Activated CD8-positive, alpha-beta memory T cell treated with anti-CD3 and anti-CD28 coated beads, Interleukin-2, amount 10 ng/mL, durations not matched to agents 7 days and 5 days (primary cell): ENCODE measurements at regions not wholly inside any gene's neighbourhood (a gene's known extent, or its start where the extent isn't known, plus 50 kb on each side); places are given as distances from the start of the nearest gene placed in this dataset.

Experiments
- ATAC-seq: fragments of 150-1000 bp; cut with Tn5 transposase; one replicate; pipeline ENCODE4 v1.10.0; 2021; ENCODE audit warnings: moderate library complexity
- CTCF ChIA-PET: fragments of 350-600 bp; sonication (Branson Sonifier 250); formaldehyde crosslinking; loops from one replicate; lab custom pipeline; 2021; ENCODE audit warnings: antibody characterized with exemption; lab: Charles Lee
- DNase-seq: peaks from one replicate; pipeline ENCODE4 v3.0.0-alpha.2; 2020
- H3K27ac Mint-ChIP-seq: one replicate; pipeline ENCODE4 v1.8.0; 2021; ENCODE audit warnings: mild to moderate bottlenecking, mixed read lengths
- H3K27me3 Mint-ChIP-seq: one replicate; pipeline ENCODE4 v1.8.0; 2021; ENCODE audit warnings: mixed read lengths
- H3K36me3 Mint-ChIP-seq: one replicate; pipeline ENCODE4 v1.8.0; 2021; ENCODE audit warnings: mild to moderate bottlenecking, mixed read lengths
- H3K4me1 Mint-ChIP-seq: one replicate; pipeline ENCODE4 v1.8.0; 2021; ENCODE audit warnings: mixed read lengths
- H3K4me3 Mint-ChIP-seq: one replicate; pipeline ENCODE4 v1.8.0; 2021; ENCODE audit warnings: mild to moderate bottlenecking, moderate library complexity, mixed read lengths
- H3K9me3 Mint-ChIP-seq: one replicate; pipeline ENCODE4 v1.8.0; 2022; ENCODE audit warnings: low read depth, mixed read lengths

GRCh38 chr9:88691091-88691490 is 156.1 kb downstream of the NXNL2 start:
- CTCF ChIA-PET, result no interaction called here
- DNase-seq, result no peak
- H3K27ac Mint-ChIP-seq, result no peak overlapping the region

GRCh38 chr9:88691811-88692210 is 156.8 kb downstream of the NXNL2 start:
- Mint-ChIP-seq H3K36me3 (no peaks in the 10 kb centered on the region), H3K9me3 (peaks cover 2% of the 10 kb centered on the region), H3K27ac (no peak overlapping the region), H3K27me3 (peaks cover 4% of the 10 kb centered on the region), H3K4me3 (no peak overlapping the region), H3K4me1 (no peaks in the 10 kb centered on the region)
- no peak for DNase-seq
- CTCF ChIA-PET, result no interaction called here
- no peak for ATAC-seq

More at GRCh38 chr9:88691091-88691490, 156.1 kb downstream of the NXNL2 start:
- peaks cover 4% of the 10 kb centered on the region for H3K27me3 Mint-ChIP-seq
- no peak overlapping the region for H3K4me3 Mint-ChIP-seq
- no peak for ATAC-seq
- no peaks in the 10 kb centered on the region for H3K36me3 Mint-ChIP-seq
- H3K9me3 Mint-ChIP-seq, result peaks cover 2% of the 10 kb centered on the region
- no peaks in the 10 kb centered on the region for H3K4me1 Mint-ChIP-seq

GRCh38 chr9:88692827-88693226 is 157.8 kb downstream of the NXNL2 start:
- peaks cover 2% of the 10 kb centered on the region for H3K9me3 Mint-ChIP-seq
- H3K4me1 Mint-ChIP-seq, result no peaks in the 10 kb centered on the region
- H3K27ac Mint-ChIP-seq, result no peak overlapping the region
- peaks cover 4% of the 10 kb centered on the region for H3K27me3 Mint-ChIP-seq
- CTCF ChIA-PET, result no interaction called here
- no peak overlapping the region for H3K4me3 Mint-ChIP-seq
- DNase-seq (no peak), ATAC-seq (no peak)
- no peaks in the 10 kb centered on the region for H3K36me3 Mint-ChIP-seq

GRCh38 chr9:88694625-88695024 is 159.6 kb downstream of the NXNL2 start:
- no peaks in the 10 kb centered on the region for H3K36me3 Mint-ChIP-seq
- peaks cover 2% of the 10 kb centered on the region for H3K9me3 Mint-ChIP-seq
- no peak overlapping the region for H3K27ac Mint-ChIP-seq
- CTCF ChIA-PET, result no interaction called here
- H3K4me3 Mint-ChIP-seq, result no peak overlapping the region
- peaks cover 4% of the 10 kb centered on the region for H3K27me3 Mint-ChIP-seq
- no peak for DNase-seq
- H3K4me1 Mint-ChIP-seq, result no peaks in the 10 kb centered on the region
- no peak for ATAC-seq

GRCh38 chr9:88696501-88696900 is 161.5 kb downstream of the NXNL2 start:
- no peaks in the 10 kb centered on the region for H3K36me3 Mint-ChIP-seq
- H3K27me3 Mint-ChIP-seq, result peaks cover 2% of the 10 kb centered on the region
- no peak overlapping the region for H3K4me3 Mint-ChIP-seq
- H3K27ac Mint-ChIP-seq, result no peak overlapping the region
- CTCF ChIA-PET, result no interaction called here
- H3K4me1 Mint-ChIP-seq, result no peaks in the 10 kb centered on the region
- ATAC-seq (no peak), DNase-seq (no peak)
- peaks cover 2% of the 10 kb centered on the region for H3K9me3 Mint-ChIP-seq

GRCh38 chr9:88697764-88698432 is 162.9 kb downstream of the NXNL2 start:
- no peaks in the 10 kb centered on the region for H3K36me3 Mint-ChIP-seq
- H3K27me3 Mint-ChIP-seq, result peaks cover 2% of the 10 kb centered on the region
- ATAC-seq (no peak), DNase-seq (no peak)
- no peak overlapping the region for H3K4me3 Mint-ChIP-seq
- H3K4me1 Mint-ChIP-seq, result no peaks in the 10 kb centered on the region
- H3K9me3 Mint-ChIP-seq, result peaks cover 2% of the 10 kb centered on the region
- H3K27ac Mint-ChIP-seq, result no peak overlapping the region
- CTCF ChIA-PET, result no interaction called here

- Mint-ChIP-seq H3K27me3 (no peaks in the 10 kb centered on the region), H3K4me1 (no peaks in the 10 kb centered on the region), H3K9me3 (no peaks in the 10 kb centered on the region), H3K4me3 (no peak overlapping the region), H3K27ac (no peak overlapping the region), H3K36me3 (no peaks in the 10 kb centered on the region)
- CTCF ChIA-PET, result no interaction called here
- ATAC-seq (no peak), DNase-seq (no peak)
These were observed 168.0 kb downstream of the NXNL2 start for GRCh38 chr9:88702985-88703384.

GRCh38 chr9:88706193-88707113 is 171.5 kb downstream of the NXNL2 start:
- H3K4me1 Mint-ChIP-seq, result no peaks in the 10 kb centered on the region
- no peak overlapping the region for H3K4me3 Mint-ChIP-seq
- CTCF ChIA-PET, result no interaction called here
- no peak overlapping the region for H3K27ac Mint-ChIP-seq
- ATAC-seq (no peak), DNase-seq (no peak)
- no peaks in the 10 kb centered on the region for H3K36me3 Mint-ChIP-seq
- no peaks in the 10 kb centered on the region for H3K27me3 Mint-ChIP-seq
- no peaks in the 10 kb centered on the region for H3K9me3 Mint-ChIP-seq

GRCh38 chr9:88710449-88710848 is 175.5 kb downstream of the NXNL2 start:
- Mint-ChIP-seq H3K9me3 (no peaks in the 10 kb centered on the region), H3K36me3 (no peaks in the 10 kb centered on the region), H3K4me1 (no peaks in the 10 kb centered on the region), H3K27me3 (no peaks in the 10 kb centered on the region), H3K4me3 (no peak overlapping the region), H3K27ac (no peak overlapping the region)
- CTCF ChIA-PET, result no interaction called here
- ATAC-seq (no peak), DNase-seq (no peak)

- DNase-seq (no peak), ATAC-seq (no peak)
- Mint-ChIP-seq H3K27me3 (no peaks in the 10 kb centered on the region), H3K27ac (no peak overlapping the region), H3K36me3 (no peaks in the 10 kb centered on the region), H3K4me3 (no peak overlapping the region), H3K4me1 (no peaks in the 10 kb centered on the region), H3K9me3 (no peaks in the 10 kb centered on the region)
- CTCF ChIA-PET, result no interaction called here
These were observed 176.7 kb downstream of the NXNL2 start for GRCh38 chr9:88711719-88712118.

GRCh38 chr9:88712484-88712883 is 177.5 kb downstream of the NXNL2 start:
- CTCF ChIA-PET, result no interaction called here
- DNase-seq (no peak), ATAC-seq (no peak)
- H3K27me3 Mint-ChIP-seq, result peaks cover under 1% of the 10 kb centered on the region
- no peak overlapping the region for H3K4me3 Mint-ChIP-seq
- H3K36me3 Mint-ChIP-seq, result no peaks in the 10 kb centered on the region
- no peaks in the 10 kb centered on the region for H3K4me1 Mint-ChIP-seq
- no peak overlapping the region for H3K27ac Mint-ChIP-seq
- no peaks in the 10 kb centered on the region for H3K9me3 Mint-ChIP-seq

- ATAC-seq (no peak), DNase-seq (no peak)
- Mint-ChIP-seq H3K27me3 (peaks cover 4% of the 10 kb centered on the region), H3K9me3 (no peaks in the 10 kb centered on the region), H3K4me3 (no peak overlapping the region), H3K27ac (no peak overlapping the region), H3K4me1 (no peaks in the 10 kb centered on the region), H3K36me3 (no peaks in the 10 kb centered on the region)
- CTCF ChIA-PET, result no interaction called here
These were observed 178.0 kb downstream of the NXNL2 start for GRCh38 chr9:88713010-88713409.

GRCh38 chr9:88716596-88717290 is 181.8 kb downstream of the NXNL2 start:
- H3K27ac Mint-ChIP-seq, result no peak overlapping the region
- peaks cover 14% of the 10 kb centered on the region for H3K27me3 Mint-ChIP-seq
- CTCF ChIA-PET, result no interaction called here
- no peak for ATAC-seq
- H3K36me3 Mint-ChIP-seq, result no peaks in the 10 kb centered on the region
- H3K9me3 Mint-ChIP-seq, result no peaks in the 10 kb centered on the region
- DNase-seq, result no peak
- no peaks in the 10 kb centered on the region for H3K4me1 Mint-ChIP-seq
- no peak overlapping the region for H3K4me3 Mint-ChIP-seq
